ENCODE measurements at regions not wholly inside any gene's neighbourhood (a gene's known extent, or its start where the extent isn't known, plus 50 kb on each side); places are given as distances from the start of the nearest gene placed in this dataset.

GRCh38 chr18:64275593-64276300 lies 126.9 kb upstream of the LINC00305 start:
- no peak for DNase-seq

GRCh38 chr18:64273724-64274123 lies 124.8 kb upstream of the LINC00305 start:
- DNase-seq = no peak

GRCh38 chr18:64271975-64272659 lies 123.2 kb upstream of the LINC00305 start:
- DNase-seq = no peak

- DNase-seq = peak; percentile 31
These were observed 122.4 kb upstream of the LINC00305 start for GRCh38 chr18:64271246-64271645.

- no peak for DNase-seq
These were observed 121.7 kb upstream of the LINC00305 start for GRCh38 chr18:64270608-64271007.

- DNase-seq = no peak
These were observed 121.2 kb upstream of the LINC00305 start for GRCh38 chr18:64270121-64270520.

GRCh38 chr18:64264171-64264570 lies 115.3 kb upstream of the LINC00305 start:
- DNase-seq = no peak

- DNase-seq = no peak
These were observed 111.9 kb upstream of the LINC00305 start for GRCh38 chr18:64260810-64261209.

- no peak for DNase-seq
These were observed 111.0 kb upstream of the LINC00305 start for GRCh38 chr18:64259871-64260270.

GRCh38 chr18:64258111-64258650 lies 109.3 kb upstream of the LINC00305 start:
- DNase-seq = no peak

- no peak for DNase-seq
These were observed 105.7 kb upstream of the LINC00305 start for GRCh38 chr18:64254399-64255093.

GRCh38 chr18:64253873-64254272 lies 105.0 kb upstream of the LINC00305 start:
- no peak for DNase-seq

- DNase-seq = no peak
These were observed 104.3 kb upstream of the LINC00305 start for GRCh38 chr18:64253222-64253621.

GRCh38 chr18:64248836-64249235 lies 99.9 kb upstream of the LINC00305 start:
- no peak for DNase-seq

- no peak for DNase-seq
These were observed 96.4 kb upstream of the LINC00305 start for GRCh38 chr18:64245126-64245861.

- no peak for DNase-seq
These were observed 95.7 kb upstream of the LINC00305 start for GRCh38 chr18:64244571-64244970.

GRCh38 chr18:64240316-64240715 lies 91.4 kb upstream of the LINC00305 start:
- DNase-seq = no peak

GRCh38 chr18:64238076-64238475 lies 89.2 kb upstream of the LINC00305 start:
- DNase-seq = no peak

- DNase-seq = no peak
These were observed 85.4 kb upstream of the LINC00305 start for GRCh38 chr18:64234321-64234720.

- no peak for DNase-seq
These were observed 85.0 kb upstream of the LINC00305 start for GRCh38 chr18:64233851-64234250.

GRCh38 chr18:64220941-64221340 lies 72.1 kb upstream of the LINC00305 start:
- no peak for DNase-seq

GRCh38 chr18:64219517-64219916 lies 70.6 kb upstream of the LINC00305 start:
- DNase-seq = no peak

- no peak for DNase-seq
These were observed 61.6 kb upstream of the LINC00305 start for GRCh38 chr18:64210401-64210949.

All from NCI-H774 (cell line).